Smooth muscle cell (in vitro differentiated cells): ENCODE measurements at regions not wholly inside any gene's neighbourhood (a gene's known extent, or its start where the extent isn't known, plus 50 kb on each side); places are given as distances from the start of the nearest gene placed in this dataset.

Experiments
- DNase-seq: peaks from one replicate; lab custom pipeline; 2025; ENCODE audit not compliant: unreplicated experiment; lab: John Stamatoyannopoulos, UW
- H2AFZ ChIP-seq: fragments of 200-600 bp; sonication (generic); 2 replicates; pipeline ENCODE4 v1.6.0; 2016; ENCODE audit warnings: antibody characterized with exemption, low read depth, mild to moderate bottlenecking
- H3F3A ChIP-seq: fragments of 200-600 bp; sonication (generic); 2 replicates; pipeline ENCODE4 v1.6.0; 2017; ENCODE audit warnings: antibody characterized with exemption, low read depth
- H3K27ac ChIP-seq: fragments of 200-600 bp; sonication (generic); 2 replicates; pipeline ENCODE4 v1.5.1; 2016; ENCODE audit warnings: low read depth, mild to moderate bottlenecking
- H3K27me3 ChIP-seq: fragments of 200-600 bp; sonication (generic); 2 replicates; pipeline ENCODE4 v1.6.1; 2016; ENCODE audit warnings: low read depth, mild to moderate bottlenecking
- H3K36me3 ChIP-seq: fragments of 200-600 bp; sonication (generic); 2 replicates; pipeline ENCODE4 v1.5.1; 2016; ENCODE audit warnings: low read depth
- H3K4me1 ChIP-seq: fragments of 200-600 bp; sonication (generic); 2 replicates; pipeline ENCODE4 v1.5.1; 2016; ENCODE audit warnings: low read depth
- H3K4me2 ChIP-seq: fragments of 200-600 bp; sonication (generic); 2 replicates; pipeline ENCODE4 v1.6.0; 2016; ENCODE audit warnings: mild to moderate bottlenecking
- H3K4me3 ChIP-seq: fragments of 200-600 bp; sonication (generic); 2 replicates; pipeline ENCODE4 v1.5.1; 2016; ENCODE audit warnings: mild to moderate bottlenecking
- H3K79me2 ChIP-seq: fragments of 200-600 bp; sonication (generic); 2 replicates; pipeline ENCODE4 v1.6.0; 2016; ENCODE audit warnings: low read depth, mild to moderate bottlenecking
- H3K9ac ChIP-seq: fragments of 200-600 bp; sonication (generic); 2 replicates; pipeline ENCODE4 v1.6.0; 2016; ENCODE audit warnings: low read depth
- H3K9me3 ChIP-seq: fragments of 200-600 bp; sonication (generic); replicated peaks from 2 replicates; pipeline ENCODE4 v1.5.1; 2016; ENCODE audit warnings: low read depth
- H4K20me1 ChIP-seq: fragments of 200-600 bp; sonication (generic); 2 replicates; pipeline ENCODE4 v1.6.0; 2016; ENCODE audit warnings: low read depth
- WGBS: methylation state at CpG from one replicate; pipeline ENCODE4 v1.1.7; 2016; ENCODE audit warnings: low lambda C conversion rate; 5-methylcytosine and 5-hydroxymethylcytosine counted together
- TF ChIP-seq, protein P1 (sequence below): fragments of 200-600 bp; sonication (generic); IDR thresholded peaks from 2 replicates; pipeline ENCODE4 v1.5.1; 2017; ENCODE audit warnings: borderline replicate concordance, mild to moderate bottlenecking, antibody characterized with exemption; ENCODE audit not compliant: insufficient read depth, poor library complexity, severe bottlenecking

- no peak for DNase-seq
- no peaks in the 10 kb centered on the region for H3K27me3 ChIP-seq
- no peaks in the 10 kb centered on the region for H3K4me1 ChIP-seq
- WGBS = 91% methylated on average over 4 of the region's 4 CpGs
- H3K4me2 ChIP-seq = no peak overlapping the region
- no peaks in the 10 kb centered on the region for H3K36me3 ChIP-seq
- H3K9me3 ChIP-seq = no peaks in the 10 kb centered on the region
- H3K79me2 ChIP-seq = no peaks in the 10 kb centered on the region
- no peak overlapping the region for H2AFZ ChIP-seq
- no peak overlapping the region for H3K4me3 ChIP-seq
- TF ChIP-seq, protein P1, sequence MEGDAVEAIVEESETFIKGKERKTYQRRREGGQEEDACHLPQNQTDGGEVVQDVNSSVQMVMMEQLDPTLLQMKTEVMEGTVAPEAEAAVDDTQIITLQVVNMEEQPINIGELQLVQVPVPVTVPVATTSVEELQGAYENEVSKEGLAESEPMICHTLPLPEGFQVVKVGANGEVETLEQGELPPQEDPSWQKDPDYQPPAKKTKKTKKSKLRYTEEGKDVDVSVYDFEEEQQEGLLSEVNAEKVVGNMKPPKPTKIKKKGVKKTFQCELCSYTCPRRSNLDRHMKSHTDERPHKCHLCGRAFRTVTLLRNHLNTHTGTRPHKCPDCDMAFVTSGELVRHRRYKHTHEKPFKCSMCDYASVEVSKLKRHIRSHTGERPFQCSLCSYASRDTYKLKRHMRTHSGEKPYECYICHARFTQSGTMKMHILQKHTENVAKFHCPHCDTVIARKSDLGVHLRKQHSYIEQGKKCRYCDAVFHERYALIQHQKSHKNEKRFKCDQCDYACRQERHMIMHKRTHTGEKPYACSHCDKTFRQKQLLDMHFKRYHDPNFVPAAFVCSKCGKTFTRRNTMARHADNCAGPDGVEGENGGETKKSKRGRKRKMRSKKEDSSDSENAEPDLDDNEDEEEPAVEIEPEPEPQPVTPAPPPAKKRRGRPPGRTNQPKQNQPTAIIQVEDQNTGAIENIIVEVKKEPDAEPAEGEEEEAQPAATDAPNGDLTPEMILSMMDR = no peak
- H4K20me1 ChIP-seq = no peaks in the 10 kb centered on the region
- H3K27ac ChIP-seq = no peak overlapping the region
- H3K9ac ChIP-seq = no peak overlapping the region
- no peaks in the 10 kb centered on the region for H3F3A ChIP-seq
Observed at GRCh38 chr3:20395692-20396091, 209.7 kb upstream of the SGO1 start.

- Histone ChIP-seq H3K9ac (no peak overlapping the region), H3K79me2 (no peaks in the 10 kb centered on the region), H3K4me1 (no peaks in the 10 kb centered on the region), H3K9me3 (no peaks in the 10 kb centered on the region), H3K4me3 (no peak overlapping the region), H2AFZ (no peak overlapping the region), H3F3A (no peaks in the 10 kb centered on the region), H3K36me3 (no peaks in the 10 kb centered on the region), H3K4me2 (no peak overlapping the region), H3K27ac (no peak overlapping the region), H4K20me1 (no peaks in the 10 kb centered on the region), H3K27me3 (no peaks in the 10 kb centered on the region)
- WGBS = 70% methylated on average over 4 of the region's 4 CpGs
- DNase-seq = no peak
- TF ChIP-seq, protein P1 = no peak
Observed at GRCh38 chr3:20394243-20394642, 208.2 kb upstream of the SGO1 start.

DNA sequence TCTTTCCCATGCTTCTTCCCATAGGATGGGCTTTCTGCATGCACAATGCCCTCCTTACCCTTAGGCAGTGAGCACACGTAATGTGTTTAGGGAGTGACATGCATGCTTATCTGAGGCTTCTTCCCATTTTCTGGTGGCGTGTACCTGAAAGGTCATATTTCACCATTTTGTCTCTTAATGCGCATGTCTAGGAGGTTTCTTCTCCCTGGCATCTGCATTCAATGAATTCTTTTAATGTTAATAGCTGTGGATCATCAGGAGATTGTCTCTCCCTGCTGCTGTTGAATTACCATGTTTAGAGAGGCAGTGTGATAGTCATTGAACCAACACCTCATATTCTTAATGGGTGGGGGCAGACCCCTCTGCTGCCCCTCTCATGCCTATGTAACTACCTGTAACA lies 205.6 kb upstream of the SGO1 start:
- Histone ChIP-seq H3F3A (no peaks in the 10 kb centered on the region), H3K79me2 (no peaks in the 10 kb centered on the region), H3K9me3 (no peaks in the 10 kb centered on the region), H3K27ac (no peak overlapping the region), H3K27me3 (no peaks in the 10 kb centered on the region), H4K20me1 (no peaks in the 10 kb centered on the region), H3K4me3 (no peak overlapping the region), H3K4me2 (no peak overlapping the region), H2AFZ (no peak overlapping the region), H3K9ac (no peak overlapping the region), H3K4me1 (no peaks in the 10 kb centered on the region), H3K36me3 (no peaks in the 10 kb centered on the region)
- no peak for DNase-seq
- TF ChIP-seq, protein P1 = no peak
- 73% methylated on average over 3 of the region's 3 CpGs for WGBS

GRCh38 chr3:20388971-20389370 lies 203.0 kb upstream of the SGO1 start:
- no peaks in the 10 kb centered on the region for H3K9me3 ChIP-seq
- no peaks in the 10 kb centered on the region for H3K4me1 ChIP-seq
- H3K27ac ChIP-seq = no peak overlapping the region
- DNase-seq = no peak
- H3K4me2 ChIP-seq = no peak overlapping the region
- no peaks in the 10 kb centered on the region for H4K20me1 ChIP-seq
- H3K4me3 ChIP-seq = no peak overlapping the region
- no peak overlapping the region for H3K9ac ChIP-seq
- no peaks in the 10 kb centered on the region for H3F3A ChIP-seq
- H3K27me3 ChIP-seq = no peaks in the 10 kb centered on the region
- H3K79me2 ChIP-seq = no peaks in the 10 kb centered on the region
- TF ChIP-seq, protein P1 = no peak
- WGBS = 71% methylated on average over 1 of the region's 1 CpG
- no peaks in the 10 kb centered on the region for H3K36me3 ChIP-seq
- H2AFZ ChIP-seq = no peak overlapping the region
